UCSD-AML1 (cell line): ENCODE measurements at regions not wholly inside any gene's neighbourhood (a gene's known extent, or its start where the extent isn't known, plus 50 kb on each side); places are given as distances from the start of the nearest gene placed in this dataset.

Experiments used
- DNase-seq: peaks from one replicate; lab custom pipeline; 2025; ENCODE audit not compliant: unreplicated experiment; lab: John Stamatoyannopoulos, UW

- DNase-seq, result no peak
Measured at GRCh38 chr7:131202451-131202850, 125.2 kb upstream of the MKLN1 start.

- no peak for DNase-seq
Measured at GRCh38 chr7:131203291-131203976, 124.2 kb upstream of the MKLN1 start.

GRCh38 chr7:131208777-131209176 lies 118.9 kb upstream of the MKLN1 start:
- DNase-seq, result no peak

GRCh38 chr7:131210618-131211017 lies 117.1 kb upstream of the MKLN1 start:
- DNase-seq, result no peak

GRCh38 chr7:131211500-131211899 lies 116.2 kb upstream of the MKLN1 start:
- no peak for DNase-seq

- DNase-seq, result no peak
Measured at GRCh38 chr7:131212114-131212513, 115.6 kb upstream of the MKLN1 start.

GRCh38 chr7:131218727-131219128 lies 108.9 kb upstream of the MKLN1 start:
- no peak for DNase-seq

- DNase-seq, result peak; percentile 7
Measured at GRCh38 chr7:131219312-131220041, 108.2 kb upstream of the MKLN1 start.

- no peak for DNase-seq
Measured at GRCh38 chr7:131221061-131221460, 106.6 kb upstream of the MKLN1 start.

- no peak for DNase-seq
Measured at GRCh38 chr7:131222171-131222570, 105.5 kb upstream of the MKLN1 start.

GRCh38 chr7:131223151-131223550 lies 104.5 kb upstream of the MKLN1 start:
- no peak for DNase-seq

GRCh38 chr7:131224996-131225395 lies 102.7 kb upstream of the MKLN1 start:
- no peak for DNase-seq

GRCh38 chr7:131225619-131226513 lies 101.8 kb upstream of the MKLN1 start:
- DNase-seq, result no peak

GRCh38 chr7:131226514-131226865 lies 101.2 kb upstream of the MKLN1 start:
- no peak for DNase-seq

GRCh38 chr7:131231381-131232220 lies 96.1 kb upstream of the MKLN1 start:
- DNase-seq, result peak; percentile 51

- no peak for DNase-seq
Measured at GRCh38 chr7:131232768-131233167, 94.9 kb upstream of the MKLN1 start.

GRCh38 chr7:131233193-131233592 lies 94.5 kb upstream of the MKLN1 start:
- no peak for DNase-seq

GRCh38 chr7:131234719-131235488 lies 92.8 kb upstream of the MKLN1 start:
- no peak for DNase-seq

GRCh38 chr7:131235489-131236317 lies 92.0 kb upstream of the MKLN1 start:
- DNase-seq, result peak; percentile 9
